ENCODE measurements at regions not wholly inside any gene's neighbourhood (a gene's known extent, or its start where the extent isn't known, plus 50 kb on each side); places are given as distances from the start of the nearest gene placed in this dataset.

DNA sequence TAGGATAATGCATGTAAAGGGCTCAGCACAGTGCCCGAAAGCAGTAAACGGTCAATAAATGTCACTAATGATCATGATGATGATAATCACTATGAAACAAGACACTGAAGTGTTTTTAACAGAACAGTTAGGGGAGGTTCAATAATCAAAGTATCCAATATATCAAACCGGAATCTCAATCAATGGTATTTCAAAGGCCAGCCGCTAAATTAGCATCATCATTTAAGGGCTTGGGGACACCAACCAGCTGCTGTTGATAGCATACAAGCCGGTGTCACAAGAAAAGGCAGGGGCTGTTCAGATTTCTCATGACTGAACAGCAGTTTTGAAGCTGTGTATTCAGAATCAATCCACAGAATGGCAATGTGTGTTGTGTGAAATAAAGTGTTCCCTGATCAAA lies 316.0 kb upstream of the NPVF start (continued):
- TF ChIP-seq, protein P1, sequence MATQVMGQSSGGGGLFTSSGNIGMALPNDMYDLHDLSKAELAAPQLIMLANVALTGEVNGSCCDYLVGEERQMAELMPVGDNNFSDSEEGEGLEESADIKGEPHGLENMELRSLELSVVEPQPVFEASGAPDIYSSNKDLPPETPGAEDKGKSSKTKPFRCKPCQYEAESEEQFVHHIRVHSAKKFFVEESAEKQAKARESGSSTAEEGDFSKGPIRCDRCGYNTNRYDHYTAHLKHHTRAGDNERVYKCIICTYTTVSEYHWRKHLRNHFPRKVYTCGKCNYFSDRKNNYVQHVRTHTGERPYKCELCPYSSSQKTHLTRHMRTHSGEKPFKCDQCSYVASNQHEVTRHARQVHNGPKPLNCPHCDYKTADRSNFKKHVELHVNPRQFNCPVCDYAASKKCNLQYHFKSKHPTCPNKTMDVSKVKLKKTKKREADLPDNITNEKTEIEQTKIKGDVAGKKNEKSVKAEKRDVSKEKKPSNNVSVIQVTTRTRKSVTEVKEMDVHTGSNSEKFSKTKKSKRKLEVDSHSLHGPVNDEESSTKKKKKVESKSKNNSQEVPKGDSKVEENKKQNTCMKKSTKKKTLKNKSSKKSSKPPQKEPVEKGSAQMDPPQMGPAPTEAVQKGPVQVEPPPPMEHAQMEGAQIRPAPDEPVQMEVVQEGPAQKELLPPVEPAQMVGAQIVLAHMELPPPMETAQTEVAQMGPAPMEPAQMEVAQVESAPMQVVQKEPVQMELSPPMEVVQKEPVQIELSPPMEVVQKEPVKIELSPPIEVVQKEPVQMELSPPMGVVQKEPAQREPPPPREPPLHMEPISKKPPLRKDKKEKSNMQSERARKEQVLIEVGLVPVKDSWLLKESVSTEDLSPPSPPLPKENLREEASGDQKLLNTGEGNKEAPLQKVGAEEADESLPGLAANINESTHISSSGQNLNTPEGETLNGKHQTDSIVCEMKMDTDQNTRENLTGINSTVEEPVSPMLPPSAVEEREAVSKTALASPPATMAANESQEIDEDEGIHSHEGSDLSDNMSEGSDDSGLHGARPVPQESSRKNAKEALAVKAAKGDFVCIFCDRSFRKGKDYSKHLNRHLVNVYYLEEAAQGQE (IDR thresholded peaks at IDR 0.05; ENCODE audit: low read depth), result no peak
- TF ChIP-seq ZFX (IDR thresholded peaks at IDR 0.05), result no peak
- TF ChIP-seq SRF (IDR thresholded peaks at IDR 0.05; ENCODE audit: low read depth), result no peak
- no peak for TF ChIP-seq SIN3A (IDR thresholded peaks at IDR 0.05; ENCODE audit: low read depth)
- no peak for TF ChIP-seq JUND (IDR thresholded peaks at IDR 0.05)
- no peak for TF ChIP-seq SP1 (IDR thresholded peaks at IDR 0.05; ENCODE audit: low read depth)
- no peak for TF ChIP-seq YY1 (IDR thresholded peaks at IDR 0.05; ENCODE audit: extremely low read depth, insufficient replicate concordance, low read depth, low read length)
- no peak for TF ChIP-seq CBX3 (IDR thresholded peaks at IDR 0.05; ENCODE audit: low read depth)

DNA sequence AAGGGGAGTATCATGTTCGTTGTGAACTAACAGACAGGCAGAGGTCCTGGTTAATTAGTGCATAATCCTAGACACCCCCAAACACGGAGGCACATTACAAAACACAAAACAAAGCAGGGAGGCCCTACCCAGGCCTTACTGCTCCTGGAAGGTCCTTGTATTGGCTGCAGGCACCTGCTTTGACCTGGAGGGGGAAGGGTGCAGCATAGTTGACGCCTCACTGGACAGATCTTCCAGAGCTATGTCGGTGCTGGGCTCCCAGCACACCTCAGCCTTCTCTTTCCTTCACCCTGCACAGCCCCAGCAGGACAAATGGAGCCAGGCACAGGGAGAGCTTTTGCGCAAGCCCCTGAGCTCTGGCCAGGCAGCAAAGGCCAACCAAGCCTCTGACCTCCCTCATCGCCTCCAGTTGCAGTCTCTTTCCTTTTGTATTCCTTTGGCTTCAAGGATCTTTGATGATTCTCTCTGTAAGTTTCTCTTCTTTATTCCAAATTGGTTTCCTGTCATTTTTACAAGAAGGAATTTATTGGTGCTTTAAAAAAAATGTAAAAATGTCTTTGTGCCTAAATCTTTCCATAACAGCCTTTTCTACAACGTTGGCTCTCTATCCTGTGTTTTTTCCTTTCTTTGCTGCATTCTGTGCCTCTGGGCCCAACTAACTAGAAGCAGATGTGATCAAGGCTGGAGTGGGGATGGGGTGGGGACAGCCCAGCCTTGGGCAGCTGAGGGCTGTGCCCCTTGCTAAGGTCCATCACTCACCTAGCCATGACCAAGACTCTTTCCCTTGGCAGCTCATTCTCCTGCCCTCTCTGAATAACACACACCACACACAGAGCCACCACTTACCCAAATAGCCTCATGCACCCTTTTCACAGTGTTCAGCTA lies 317.1 kb upstream of the NPVF start:
- ATAC-seq (0 out of 2 replicates have a peak, but pooled peaks have one; percentile 30), DNase-seq (ENCODE audit: low read depth, low spot score) (no peak)
- no TSS peak for BruUV-seq (replicated peaks)
- H3K27ac ChIP-seq (ENCODE audit: low read depth, low read length), result no peak overlapping the region
- CTCF ChIA-PET, result interaction anchor here (1.0 kb wide), 1 partner anchor 20 kb away, joined by 4 read pairs; no protein-coding TSS in a partner anchor
- no peak overlapping the region for H3K9ac ChIP-seq (ENCODE audit: low read length)
- no peaks in the 10 kb centered on the region for H4K20me1 ChIP-seq (ENCODE audit: insufficient read depth)
- no peak overlapping the region for H2AFZ ChIP-seq (ENCODE audit: low read depth, low read length, poor library complexity, severe bottlenecking)
- no peak overlapping the region for H3K4me3 ChIP-seq (replicated peaks in 1 of 2; ENCODE audit: low read depth in 1 of 2, low read length in 2 of 2)
- H3K9me3 ChIP-seq (ENCODE audit: control insufficient read depth in 1 of 2, insufficient read depth in 1 of 2, low read depth in 1 of 2, low read length in 2 of 2), result no peaks in the 10 kb centered on the region
- intact Hi-C loops (cut with micrococcal nuclease), result no loop called here
- H3K27me3 ChIP-seq (ENCODE audit: insufficient read depth, low read length), result peaks cover 66% of the 10 kb centered on the region
- no peaks in the 10 kb centered on the region for H3K9me2 ChIP-seq (ENCODE audit: insufficient read depth)
- no peaks in the 10 kb centered on the region for H3K79me2 ChIP-seq (ENCODE audit: insufficient read depth, low read length)
- TF ChIP-seq TCF7L2 (IDR thresholded peaks at IDR 0.05; ENCODE audit: borderline replicate concordance, extremely low read depth, insufficient read depth, insufficient read length) (no peak), POLR2AphosphoS5 (IDR thresholded peaks at IDR 0.05; ENCODE audit: low read depth, low read length) (no peak), RAD21 (IDR thresholded peaks at IDR 0.05; ENCODE audit: low read depth) (no peak), SP1 (IDR thresholded peaks at IDR 0.05; ENCODE audit: low read depth) (no peak), ELF1 (IDR thresholded peaks at IDR 0.05; ENCODE audit: borderline replicate concordance, low read depth) (no peak), EZH2phosphoT487 (IDR thresholded peaks at IDR 0.05; ENCODE audit: borderline replicate concordance) (no peak)
- TF ChIP-seq, protein P2, sequence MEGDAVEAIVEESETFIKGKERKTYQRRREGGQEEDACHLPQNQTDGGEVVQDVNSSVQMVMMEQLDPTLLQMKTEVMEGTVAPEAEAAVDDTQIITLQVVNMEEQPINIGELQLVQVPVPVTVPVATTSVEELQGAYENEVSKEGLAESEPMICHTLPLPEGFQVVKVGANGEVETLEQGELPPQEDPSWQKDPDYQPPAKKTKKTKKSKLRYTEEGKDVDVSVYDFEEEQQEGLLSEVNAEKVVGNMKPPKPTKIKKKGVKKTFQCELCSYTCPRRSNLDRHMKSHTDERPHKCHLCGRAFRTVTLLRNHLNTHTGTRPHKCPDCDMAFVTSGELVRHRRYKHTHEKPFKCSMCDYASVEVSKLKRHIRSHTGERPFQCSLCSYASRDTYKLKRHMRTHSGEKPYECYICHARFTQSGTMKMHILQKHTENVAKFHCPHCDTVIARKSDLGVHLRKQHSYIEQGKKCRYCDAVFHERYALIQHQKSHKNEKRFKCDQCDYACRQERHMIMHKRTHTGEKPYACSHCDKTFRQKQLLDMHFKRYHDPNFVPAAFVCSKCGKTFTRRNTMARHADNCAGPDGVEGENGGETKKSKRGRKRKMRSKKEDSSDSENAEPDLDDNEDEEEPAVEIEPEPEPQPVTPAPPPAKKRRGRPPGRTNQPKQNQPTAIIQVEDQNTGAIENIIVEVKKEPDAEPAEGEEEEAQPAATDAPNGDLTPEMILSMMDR (IDR thresholded peaks at IDR 0.05 in 2 of 3, conservative IDR thresholded peaks at IDR 0.05 in 1 of 3; ENCODE audit: borderline replicate concordance in 1 of 3, insufficient read depth in 1 of 3, low read depth in 2 of 3, low read length in 2 of 3), result no peak
- POLR2A ChIA-PET, result no interaction called here
- no peaks in the 10 kb centered on the region for H3K36me3 ChIP-seq (ENCODE audit: control insufficient read depth in 1 of 2, insufficient read depth in 2 of 2, low read length in 2 of 2)
- no peaks in the 10 kb centered on the region for H3K4me1 ChIP-seq (ENCODE audit: control insufficient read depth in 1 of 2, insufficient read depth in 2 of 2, low read length in 2 of 2)
- RAD21 ChIA-PET (ENCODE audit: low non-redundant PET in 1 of 2, low total read pairs in 2 of 2, uncharacterized antibody in 2 of 2, unreplicated experiment in 2 of 2), result no interaction called here
- H3K4me2 ChIP-seq (ENCODE audit: low read length), result no peak overlapping the region

Data from HCT116 (cell line).